22Rv1 (cell line): ENCODE measurements at regions not wholly inside any gene's neighbourhood (a gene's known extent, or its start where the extent isn't known, plus 50 kb on each side); places are given as distances from the start of the nearest gene placed in this dataset.

Source experiments
- CTCF ChIP-seq: fragments of 450-650 bp; IDR thresholded peaks from 2 replicates; pipeline ENCODE4 v1.5.1; 2017; ENCODE audit warnings: mild to moderate bottlenecking
- ZFX ChIP-seq: fragments of 450-650 bp; IDR thresholded peaks from 2 replicates; pipeline ENCODE4 v1.6.1; 2017; ENCODE audit warnings: antibody characterized with exemption, borderline replicate concordance

GRCh38 chr4:14800977-14801376, 201.3 kb upstream of the CPEB2 start:
- TF ChIP-seq CTCF (no peak), ZFX (no peak)
